GM18508 (cell line): ENCODE measurements at regions not wholly inside any gene's neighbourhood (a gene's known extent, or its start where the extent isn't known, plus 50 kb on each side); places are given as distances from the start of the nearest gene placed in this dataset.

ENCODE experiments used
- ATAC-seq: cut with Tn5 transposase; IDR thresholded peaks from one replicate; pipeline ENCODE4 v1.9.1; 2021; ENCODE audit warnings: moderate number of reproducible peaks; ENCODE audit not compliant: insufficient read depth, unreplicated experiment

- ATAC-seq, result no peak
Measured at GRCh38 chr1:58861506-58861905, 77.7 kb upstream of the JUN start.

- no peak for ATAC-seq
Measured at GRCh38 chr1:58862728-58863385, 79.0 kb upstream of the JUN start.

- no peak for ATAC-seq
Measured at GRCh38 chr1:58864654-58865053, 80.8 kb upstream of the JUN start.

GRCh38 chr1:58866578-58866977 lies 82.7 kb upstream of the JUN start:
- ATAC-seq, result no peak

- ATAC-seq, result no peak
Measured at GRCh38 chr1:58869638-58870297, 85.9 kb upstream of the JUN start.

- no peak for ATAC-seq
Measured at GRCh38 chr1:58870298-58870676, 86.4 kb upstream of the JUN start.

- ATAC-seq, result no peak
Measured at GRCh38 chr1:58874342-58874741, 90.5 kb upstream of the JUN start.

GRCh38 chr1:58874757-58875755 lies 91.2 kb upstream of the JUN start:
- no peak for ATAC-seq

- ATAC-seq, result no peak
Measured at GRCh38 chr1:58879464-58879863, 95.6 kb upstream of the JUN start.

- ATAC-seq, result no peak
Measured at GRCh38 chr1:58880592-58880991, 96.7 kb upstream of the JUN start.

GRCh38 chr1:58881471-58881994 lies 97.7 kb upstream of the JUN start:
- ATAC-seq, result no peak

GRCh38 chr1:58882322-58882948 lies 98.6 kb upstream of the JUN start:
- ATAC-seq, result no peak

- ATAC-seq, result no peak
Measured at GRCh38 chr1:58883037-58883887, 99.4 kb upstream of the JUN start.

GRCh38 chr1:58883888-58884482 lies 100.1 kb upstream of the JUN start:
- no peak for ATAC-seq

GRCh38 chr1:58884706-58885661 lies 101.1 kb upstream of the JUN start:
- ATAC-seq, result no peak

GRCh38 chr1:58885998-58886397 lies 102.2 kb upstream of the JUN start:
- no peak for ATAC-seq

- ATAC-seq, result no peak
Measured at GRCh38 chr1:58886611-58887010, 102.8 kb upstream of the JUN start.

GRCh38 chr1:58887059-58887458 lies 103.2 kb upstream of the JUN start:
- no peak for ATAC-seq
